B cell (primary cell): ENCODE measurements at regions not wholly inside any gene's neighbourhood (a gene's known extent, or its start where the extent isn't known, plus 50 kb on each side); places are given as distances from the start of the nearest gene placed in this dataset.

Experiments used
- CTCF ChIP-seq: fragments of 200-600 bp; IDR thresholded peaks from one replicate; pipeline ENCODE4 v1.8.0; 2022; ENCODE audit warnings: antibody characterized with exemption, mild to moderate bottlenecking
- EZH2 ChIP-seq: IDR thresholded peaks from 2 replicates; pipeline ENCODE4 v1.6.1; 2012; ENCODE audit warnings: borderline replicate concordance, low read depth, mild to moderate bottlenecking, moderate library complexity, low read length; ENCODE audit not compliant: insufficient read depth, poor library complexity, severe bottlenecking

- no peak for TF ChIP-seq CTCF
- no peak for TF ChIP-seq EZH2
These were observed 708.2 kb downstream of the UQCRFS1 start for GRCh38 chr19:28504727-28505126.
